ENCODE measurements at regions not wholly inside any gene's neighbourhood (a gene's known extent, or its start where the extent isn't known, plus 50 kb on each side); places are given as distances from the start of the nearest gene placed in this dataset.

- Histone ChIP-seq H3F3A (ENCODE audit: insufficient read depth, low read length, poor library complexity, severe bottlenecking) (no peaks in the 10 kb centered on the region), H3K79me2 (replicated peaks; ENCODE audit: insufficient read depth, low read length) (no peaks in the 10 kb centered on the region), H3K9me2 (ENCODE audit: insufficient read depth, low read length) (no peaks in the 10 kb centered on the region), H3K9me3 (ENCODE audit: low read length) (no peaks in the 10 kb centered on the region), H3K36me3 (ENCODE audit: insufficient read depth, low read length) (no peaks in the 10 kb centered on the region), H3K4me2 (ENCODE audit: low read length) (no peak overlapping the region), H3K9ac (ENCODE audit: low read length) (no peak overlapping the region), H3K27me3 (ENCODE audit: insufficient read depth, low read depth, low read length) (no peaks in the 10 kb centered on the region), H4K20me1 (ENCODE audit: insufficient read depth) (no peaks in the 10 kb centered on the region), H3K4me3 (ENCODE audit: low read length) (no peak overlapping the region), H3K27ac (ENCODE audit: low read length) (no peak overlapping the region), H2AFZ (ENCODE audit: low read depth, low read length) (no peak overlapping the region)
- TF ChIP-seq TAF1 (IDR thresholded peaks at IDR 0.05; ENCODE audit: low read depth) (no peak), EZH2 (IDR thresholded peaks at IDR 0.05; ENCODE audit: borderline replicate concordance, insufficient read depth, low read length, poor library complexity, severe bottlenecking) (no peak), CTCF (IDR thresholded peaks at IDR 0.05; ENCODE audit: poor library complexity, severe bottlenecking) (no peak), EP300 (conservative IDR thresholded peaks at IDR 0.05; ENCODE audit: poor library complexity, severe bottlenecking) (no peak), REST (IDR thresholded peaks at IDR 0.05; ENCODE audit: borderline replicate concordance) (no peak), RAD21 (conservative IDR thresholded peaks at IDR 0.05) (no peak), MXI1 (conservative IDR thresholded peaks at IDR 0.05; ENCODE audit: poor library complexity, severe bottlenecking) (no peak), POLR2AphosphoS5 (IDR thresholded peaks at IDR 0.05) (no peak), SMC3 (conservative IDR thresholded peaks at IDR 0.05; ENCODE audit: poor library complexity) (no peak)
These were observed 154.1 kb downstream of the MAT2B start for GRCh38 chr5:163659568-163659902.

GRCh38 chr5:163660486-163660885 is 155.1 kb downstream of the MAT2B start:
- Histone ChIP-seq H3K27me3 (ENCODE audit: insufficient read depth, low read depth, low read length) (no peaks in the 10 kb centered on the region), H2AFZ (ENCODE audit: low read depth, low read length) (no peak overlapping the region), H3K36me3 (ENCODE audit: insufficient read depth, low read length) (no peaks in the 10 kb centered on the region), H3K9ac (ENCODE audit: low read length) (no peak overlapping the region), H3F3A (ENCODE audit: insufficient read depth, low read length, poor library complexity, severe bottlenecking) (no peaks in the 10 kb centered on the region), H3K79me2 (replicated peaks; ENCODE audit: insufficient read depth, low read length) (no peaks in the 10 kb centered on the region), H3K9me3 (ENCODE audit: low read length) (no peaks in the 10 kb centered on the region), H3K9me2 (ENCODE audit: insufficient read depth, low read length) (no peaks in the 10 kb centered on the region), H3K27ac (ENCODE audit: low read length) (no peak overlapping the region), H3K4me2 (ENCODE audit: low read length) (no peak overlapping the region), H3K4me3 (ENCODE audit: low read length) (no peak overlapping the region), H4K20me1 (ENCODE audit: insufficient read depth) (no peaks in the 10 kb centered on the region)
- TF ChIP-seq REST (IDR thresholded peaks at IDR 0.05; ENCODE audit: borderline replicate concordance) (no peak), TAF1 (IDR thresholded peaks at IDR 0.05; ENCODE audit: low read depth) (no peak), SMC3 (conservative IDR thresholded peaks at IDR 0.05; ENCODE audit: poor library complexity) (no peak), POLR2AphosphoS5 (IDR thresholded peaks at IDR 0.05) (no peak), EZH2 (IDR thresholded peaks at IDR 0.05; ENCODE audit: borderline replicate concordance, insufficient read depth, low read length, poor library complexity, severe bottlenecking) (no peak), RAD21 (conservative IDR thresholded peaks at IDR 0.05) (no peak), EP300 (conservative IDR thresholded peaks at IDR 0.05; ENCODE audit: poor library complexity, severe bottlenecking) (no peak), CTCF (IDR thresholded peaks at IDR 0.05; ENCODE audit: poor library complexity, severe bottlenecking) (no peak), MXI1 (conservative IDR thresholded peaks at IDR 0.05; ENCODE audit: poor library complexity, severe bottlenecking) (no peak)
